ACHN (cell line): ENCODE measurements at regions not wholly inside any gene's neighbourhood (a gene's known extent, or its start where the extent isn't known, plus 50 kb on each side); places are given as distances from the start of the nearest gene placed in this dataset.
"Not testable (repeated sequence)": the region's sequence is repeated elsewhere in the genome, so short reads cannot be mapped to it uniquely, and the experiment has no call there.

ENCODE experiments used
- DNase-seq: peaks from one replicate; pipeline ENCODE4 v3.0.0-alpha.2; 2015
- in situ Hi-C: cut with HindIII; loops from 2 replicates; pipeline ENCODE4 v1.10.0; 2017; ENCODE audit warnings: low sequenced_read_pairs, low pct_ligation_motif_present, low pct_unique_long_range_greater_than_20kb

DNA sequence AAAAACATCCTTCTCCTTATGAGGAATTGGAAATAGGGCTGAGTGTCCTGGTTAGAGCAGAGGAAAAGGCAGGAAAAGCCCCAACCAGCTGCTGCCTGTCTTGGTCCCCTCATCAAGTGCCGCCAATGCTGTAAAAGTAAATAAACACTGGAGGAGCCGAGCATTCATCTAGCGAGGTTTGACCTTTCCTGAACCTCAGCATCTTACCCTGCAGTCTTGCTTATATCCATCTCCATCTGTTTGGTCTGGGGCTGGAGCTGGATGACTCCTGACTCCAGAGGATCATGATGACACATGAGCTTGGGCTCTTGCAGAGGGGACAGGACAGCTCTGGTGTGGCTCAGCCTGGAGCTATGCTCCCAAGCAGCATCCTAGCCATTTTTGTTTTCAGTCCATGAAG is 501.1 kb downstream of the TNS3 start:
- DNase-seq = no peak
- in situ Hi-C loops = loop anchor here (25.0 kb wide), 1 partner anchor 719 kb away; no protein-coding TSS in a partner anchor

- in situ Hi-C loops = loop anchor here (25.0 kb wide), 1 partner anchor 716 kb away; no protein-coding TSS in a partner anchor
- DNase-seq = no peak
Observed at GRCh38 chr7:47078241-47078640, 503.7 kb downstream of the TNS3 start.

GRCh38 chr7:47074702-47075153 is 507.2 kb downstream of the TNS3 start:
- no peak for DNase-seq
- in situ Hi-C loops = loop anchor here (25.0 kb wide), 1 partner anchor 712 kb away; no protein-coding TSS in a partner anchor

- in situ Hi-C loops = no loop called here
- DNase-seq = no peak
Observed at GRCh38 chr7:47073284-47073683, 508.6 kb downstream of the TNS3 start.

GRCh38 chr7:47071866-47072265 is 510.0 kb downstream of the TNS3 start:
- in situ Hi-C loops = no loop called here
- DNase-seq = no peak

GRCh38 chr7:47069385-47070076 is 512.4 kb downstream of the TNS3 start:
- in situ Hi-C loops = no loop called here
- no peak for DNase-seq

GRCh38 chr7:47066976-47067614 is 514.8 kb downstream of the TNS3 start:
- in situ Hi-C loops = no loop called here
- DNase-seq = no peak

- in situ Hi-C loops = no loop called here
- DNase-seq = no peak
Observed at GRCh38 chr7:47056731-47057130, 525.2 kb downstream of the TNS3 start.

DNA sequence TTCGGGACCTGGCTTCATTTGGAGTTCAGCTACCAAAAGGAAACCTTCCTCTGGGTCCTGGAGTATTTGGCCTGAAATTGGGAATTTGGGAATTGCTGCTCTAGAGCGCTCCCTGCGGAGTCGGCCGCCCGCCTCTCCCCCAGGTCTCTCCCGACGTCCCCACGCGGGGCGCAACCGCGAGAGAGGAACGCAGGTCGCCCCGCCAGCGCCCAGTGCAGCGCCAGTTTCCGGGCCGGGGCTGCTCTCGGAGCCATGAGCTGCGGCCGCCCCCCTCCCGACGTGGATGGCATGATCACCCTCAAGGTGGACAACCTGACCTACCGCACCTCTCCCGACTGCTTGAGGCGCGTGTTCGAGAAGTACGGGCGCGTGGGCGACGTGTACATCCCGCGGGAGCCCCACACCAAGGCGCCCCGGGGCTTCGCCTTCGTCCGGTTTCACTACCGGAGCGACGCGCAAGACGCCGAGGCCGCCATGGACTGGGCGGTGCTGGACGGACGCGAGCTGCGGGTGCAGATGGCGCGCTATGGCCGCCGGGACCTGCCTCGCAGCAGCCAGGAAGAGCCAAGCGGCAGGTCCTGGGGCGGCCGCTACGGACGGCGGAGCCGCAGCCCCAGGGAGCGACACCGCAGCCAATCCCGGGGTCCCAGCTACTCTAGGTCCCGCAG is 529.2 kb downstream of the TNS3 start:
- not testable (repeated sequence) for DNase-seq

DNA sequence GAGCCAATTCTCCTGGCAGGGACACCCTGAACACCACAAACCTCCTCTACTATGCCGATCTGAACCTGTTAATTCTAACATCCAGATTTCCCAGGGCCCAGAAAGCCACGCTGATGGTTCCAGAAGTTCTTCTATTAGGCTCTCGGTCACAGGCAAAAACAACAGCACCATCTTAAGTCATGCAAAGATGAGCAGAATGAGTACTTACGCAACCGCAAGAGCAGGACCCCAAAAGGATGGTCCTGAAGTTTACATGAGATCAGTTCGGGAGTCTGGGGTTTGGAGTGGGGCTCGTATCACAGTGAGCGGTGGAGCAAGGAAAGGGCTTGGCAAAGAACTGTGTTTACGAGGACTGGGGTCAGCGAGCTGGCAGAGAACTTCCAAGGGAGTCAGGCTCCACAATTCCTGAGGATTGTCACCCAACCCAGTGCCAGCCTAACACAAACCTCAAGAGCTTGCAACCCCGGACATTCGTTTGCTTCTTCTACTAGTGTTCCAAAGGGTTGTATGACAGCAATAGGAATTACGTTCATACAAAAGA is 532.6 kb downstream of the TNS3 start:
- in situ Hi-C loops = no loop called here

More for the DNA sequence above, 529.2 kb downstream of the TNS3 start:
- in situ Hi-C loops = not testable (repeated sequence)

DNA sequence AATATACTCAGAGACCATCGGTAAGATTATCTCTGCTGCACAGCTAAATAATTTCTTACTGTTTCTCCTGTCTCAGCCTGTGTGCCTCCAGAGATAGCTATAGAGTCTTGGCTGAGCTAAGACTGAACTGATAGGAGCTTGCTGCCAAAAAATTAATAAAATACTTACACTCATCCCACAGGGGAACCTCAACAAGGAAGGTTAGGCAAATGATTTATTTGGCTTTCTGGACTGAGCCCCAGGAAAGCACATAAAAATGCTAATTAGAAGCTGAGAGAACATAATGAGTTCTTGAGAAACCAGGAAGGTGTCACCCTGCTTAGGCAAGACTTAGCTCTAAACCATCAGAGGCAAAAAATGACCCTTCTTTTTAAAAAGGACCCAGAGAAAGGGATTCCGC is 534.5 kb downstream of the TNS3 start:
- no peak for DNase-seq
- in situ Hi-C loops = no loop called here

More for the DNA sequence above, 532.6 kb downstream of the TNS3 start:
- DNase-seq = peak; percentile 23

DNA sequence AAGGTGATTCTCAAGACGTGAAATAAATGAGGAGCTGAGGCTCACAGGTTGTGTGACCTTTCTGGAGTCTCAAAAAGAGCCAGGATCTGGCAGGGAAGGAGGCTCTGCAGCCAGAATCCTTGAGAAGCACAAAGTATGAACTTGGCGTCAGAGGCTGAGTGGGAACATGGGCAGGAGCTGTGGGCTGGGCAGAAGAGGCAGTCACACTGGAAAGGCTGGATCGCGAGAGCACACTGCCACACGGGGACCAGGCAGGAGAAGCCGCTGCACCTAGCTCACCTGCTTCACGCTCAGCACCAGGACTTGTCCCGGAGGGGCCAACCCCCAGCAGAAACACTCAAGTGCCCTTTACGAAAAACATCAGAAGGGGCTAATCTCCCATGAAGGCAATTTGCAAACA is 535.0 kb downstream of the TNS3 start:
- DNase-seq = no peak

GRCh38 chr7:47045207-47046051 is 536.5 kb downstream of the TNS3 start:
- in situ Hi-C loops = no loop called here

More for the DNA sequence above, 535.0 kb downstream of the TNS3 start:
- in situ Hi-C loops = no loop called here

DNA sequence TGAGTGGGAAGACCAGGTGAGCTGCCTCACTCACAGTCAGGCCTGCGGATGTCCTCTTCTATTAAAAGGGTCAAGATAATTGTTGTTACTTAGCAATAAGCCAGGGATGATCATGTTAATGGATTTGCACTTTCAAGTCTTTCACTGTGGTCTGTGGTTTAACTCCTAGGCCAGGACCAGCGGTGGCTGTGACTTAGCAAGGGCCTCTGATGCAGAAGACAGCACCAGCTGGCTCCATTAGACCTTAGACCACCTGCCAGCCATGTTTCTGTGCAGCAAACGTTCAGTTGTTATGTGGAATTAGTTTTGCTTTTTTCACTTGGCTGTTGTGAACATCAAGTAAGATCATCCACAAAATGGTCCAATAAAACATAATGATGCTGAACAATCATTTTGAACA is 537.3 kb downstream of the TNS3 start:
- in situ Hi-C loops = no loop called here
- DNase-seq = no peak

More at GRCh38 chr7:47045207-47046051, 536.5 kb downstream of the TNS3 start:
- DNase-seq = no peak

- in situ Hi-C loops = no loop called here
Observed at GRCh38 chr7:47043304-47043703, 538.6 kb downstream of the TNS3 start.

DNA sequence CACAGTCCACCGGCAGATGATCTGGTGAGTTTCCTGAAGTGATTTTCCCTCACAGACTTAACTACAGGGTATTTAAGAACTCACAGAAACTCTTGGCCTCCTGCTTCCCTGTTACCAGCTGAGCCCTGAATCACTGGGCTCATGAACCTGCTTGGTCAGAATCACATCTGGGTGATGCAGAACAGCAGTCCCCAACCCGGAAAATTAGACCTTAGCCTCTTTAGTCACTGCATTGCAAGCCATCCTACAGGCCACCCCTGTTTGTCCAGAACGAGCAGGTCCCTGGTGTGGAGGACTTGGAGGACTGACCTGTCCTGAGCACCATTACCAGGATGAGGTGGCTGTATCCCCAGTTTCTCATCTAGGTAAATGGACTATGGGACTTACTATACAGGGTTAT is 539.2 kb downstream of the TNS3 start:
- in situ Hi-C loops = no loop called here
- DNase-seq = no peak

More at GRCh38 chr7:47043304-47043703, 538.6 kb downstream of the TNS3 start:
- no peak for DNase-seq

DNA sequence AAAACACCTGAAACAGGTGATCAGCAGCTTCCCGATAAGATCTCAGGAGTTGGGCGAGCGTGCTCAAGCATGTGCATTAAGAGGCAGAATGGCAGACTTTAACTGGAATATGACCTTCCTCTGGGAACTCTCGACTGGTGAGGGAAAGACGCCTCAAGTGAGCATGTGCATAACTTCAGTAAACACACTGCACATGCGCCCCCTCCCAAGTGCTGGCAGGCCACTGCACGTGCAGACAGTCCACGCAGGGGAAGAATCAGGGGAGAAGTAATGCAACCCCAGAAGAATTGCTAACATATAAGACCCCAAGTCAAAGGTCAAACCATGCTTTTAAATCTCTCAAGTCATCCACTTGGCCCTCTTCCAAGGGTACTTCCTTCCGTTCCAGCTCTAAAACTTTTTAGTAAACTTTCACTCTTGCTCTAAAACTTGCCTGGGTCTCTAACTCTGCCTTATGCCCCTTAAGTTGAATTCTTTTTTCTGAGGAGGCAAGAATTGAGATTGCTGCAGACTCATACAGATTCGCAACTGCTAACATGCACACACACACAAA is 541.0 kb downstream of the TNS3 start:
- in situ Hi-C loops = no loop called here
- DNase-seq = no peak

GRCh38 chr7:47039904-47040303 is 542.0 kb downstream of the TNS3 start:
- in situ Hi-C loops = no loop called here
- DNase-seq = no peak
